Epithelial cell of esophagus (primary cell): ENCODE measurements at regions not wholly inside any gene's neighbourhood (a gene's known extent, or its start where the extent isn't known, plus 50 kb on each side); places are given as distances from the start of the nearest gene placed in this dataset.
A peak's percentile ranks its signal among the peaks of the same experiment; 100 is the strongest.

Experiments
- DNase-seq: peaks from one replicate; pipeline ENCODE4 v3.0.0; 2010; ENCODE audit warnings: low read depth
- H3K4me3 ChIP-seq: 2 replicates; pipeline ENCODE4 v1.5.1; 2011; ENCODE audit warnings: mild to moderate bottlenecking, low read length, control low read depth
- TF ChIP-seq, protein P1 (sequence below): IDR thresholded peaks from 2 replicates; pipeline ENCODE4 v1.5.1; 2011; ENCODE audit warnings: low read depth, mild to moderate bottlenecking, low read length, control low read depth, inconsistent platforms; ENCODE audit not compliant: insufficient read depth; ENCODE audit errors: missing control alignments

GRCh38 chr4:178306565-178306964, 864.3 kb upstream of the AGA start:
- TF ChIP-seq, protein P1, sequence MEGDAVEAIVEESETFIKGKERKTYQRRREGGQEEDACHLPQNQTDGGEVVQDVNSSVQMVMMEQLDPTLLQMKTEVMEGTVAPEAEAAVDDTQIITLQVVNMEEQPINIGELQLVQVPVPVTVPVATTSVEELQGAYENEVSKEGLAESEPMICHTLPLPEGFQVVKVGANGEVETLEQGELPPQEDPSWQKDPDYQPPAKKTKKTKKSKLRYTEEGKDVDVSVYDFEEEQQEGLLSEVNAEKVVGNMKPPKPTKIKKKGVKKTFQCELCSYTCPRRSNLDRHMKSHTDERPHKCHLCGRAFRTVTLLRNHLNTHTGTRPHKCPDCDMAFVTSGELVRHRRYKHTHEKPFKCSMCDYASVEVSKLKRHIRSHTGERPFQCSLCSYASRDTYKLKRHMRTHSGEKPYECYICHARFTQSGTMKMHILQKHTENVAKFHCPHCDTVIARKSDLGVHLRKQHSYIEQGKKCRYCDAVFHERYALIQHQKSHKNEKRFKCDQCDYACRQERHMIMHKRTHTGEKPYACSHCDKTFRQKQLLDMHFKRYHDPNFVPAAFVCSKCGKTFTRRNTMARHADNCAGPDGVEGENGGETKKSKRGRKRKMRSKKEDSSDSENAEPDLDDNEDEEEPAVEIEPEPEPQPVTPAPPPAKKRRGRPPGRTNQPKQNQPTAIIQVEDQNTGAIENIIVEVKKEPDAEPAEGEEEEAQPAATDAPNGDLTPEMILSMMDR = no peak
- H3K4me3 ChIP-seq = no peak overlapping the region
- peak; percentile 2 for DNase-seq

GRCh38 chr4:178309890-178310289, 867.7 kb upstream of the AGA start:
- H3K4me3 ChIP-seq = no peak overlapping the region
- TF ChIP-seq, protein P1 = no peak
- DNase-seq = no peak

DNA sequence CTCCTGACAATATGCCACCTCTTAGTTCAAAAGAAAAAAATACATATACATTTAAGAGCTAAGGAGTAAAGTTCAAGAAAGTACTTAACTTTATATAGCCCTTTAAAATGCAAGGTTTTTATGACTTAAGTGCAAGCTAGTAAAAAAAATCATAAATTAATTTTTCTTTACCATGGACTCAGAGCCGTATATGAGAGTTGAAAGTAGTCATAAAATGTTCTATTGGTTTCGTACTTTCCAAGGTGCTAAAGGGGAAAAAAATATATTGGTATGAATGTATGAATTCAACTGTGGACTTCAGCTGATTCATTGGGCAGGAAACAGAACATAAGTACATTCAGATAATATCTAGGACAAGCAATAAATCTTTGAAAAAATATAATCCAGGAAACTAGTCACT, 869.8 kb upstream of the AGA start:
- H3K4me3 ChIP-seq = no peak overlapping the region
- no peak for DNase-seq
- TF ChIP-seq, protein P1 = no peak

DNA sequence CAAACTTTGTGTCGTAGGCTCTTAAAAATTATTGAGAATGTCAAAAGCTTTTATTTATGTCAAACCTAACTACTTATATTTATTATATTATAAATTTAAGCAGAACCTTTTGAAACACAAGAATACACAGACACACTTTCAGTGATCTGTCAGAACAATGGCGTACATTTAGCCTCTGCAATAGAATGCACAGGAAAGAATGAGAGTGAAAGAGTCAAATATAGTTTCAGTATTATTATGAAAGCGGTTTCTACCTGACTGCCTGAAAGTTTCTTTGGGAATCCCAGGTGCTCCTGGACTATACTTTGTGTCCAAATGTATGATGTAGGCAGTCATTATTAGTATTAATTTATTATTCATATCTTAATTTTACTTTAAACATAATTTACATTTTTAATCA, 872.0 kb upstream of the AGA start:
- no peak for DNase-seq
- TF ChIP-seq, protein P1 = no peak
- no peak overlapping the region for H3K4me3 ChIP-seq

- TF ChIP-seq, protein P1 = no peak
- DNase-seq = no peak
- H3K4me3 ChIP-seq = no peak overlapping the region
Observed at GRCh38 chr4:178316211-178316610, 874.0 kb upstream of the AGA start.

DNA sequence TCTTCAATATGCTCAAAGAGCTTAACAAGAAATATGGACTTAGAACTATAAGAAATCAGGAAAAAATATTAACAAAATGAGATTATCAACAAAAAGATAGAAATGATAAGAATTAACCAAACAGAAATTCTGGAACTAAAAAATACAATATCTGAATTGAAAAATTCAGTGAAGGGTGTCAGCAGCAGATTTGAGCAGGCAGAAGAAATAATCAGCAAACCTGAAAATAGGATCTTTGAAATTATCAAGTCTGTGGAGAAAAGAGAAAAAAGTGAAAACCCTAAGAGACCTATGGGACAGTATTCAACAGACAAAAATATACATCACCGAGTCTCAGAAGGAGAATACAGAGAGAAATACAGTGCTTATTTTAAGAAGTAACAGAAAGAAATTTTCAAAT, 877.8 kb upstream of the AGA start:
- TF ChIP-seq, protein P1 = no peak
- DNase-seq = no peak
- no peak overlapping the region for H3K4me3 ChIP-seq

- no peak for DNase-seq
- TF ChIP-seq, protein P1 = no peak
- H3K4me3 ChIP-seq = no peak overlapping the region
Observed at GRCh38 chr4:178322524-178323183, 880.4 kb upstream of the AGA start.
